HG02852 (cell line): ENCODE measurements at regions not wholly inside any gene's neighbourhood (a gene's known extent, or its start where the extent isn't known, plus 50 kb on each side); places are given as distances from the start of the nearest gene placed in this dataset.

Experiments used
- ATAC-seq: cut with Tn5 transposase; IDR thresholded peaks from one replicate; pipeline ENCODE4 v1.9.1; 2021; ENCODE audit warnings: mild to moderate bottlenecking, moderate library complexity; ENCODE audit not compliant: unreplicated experiment

DNA sequence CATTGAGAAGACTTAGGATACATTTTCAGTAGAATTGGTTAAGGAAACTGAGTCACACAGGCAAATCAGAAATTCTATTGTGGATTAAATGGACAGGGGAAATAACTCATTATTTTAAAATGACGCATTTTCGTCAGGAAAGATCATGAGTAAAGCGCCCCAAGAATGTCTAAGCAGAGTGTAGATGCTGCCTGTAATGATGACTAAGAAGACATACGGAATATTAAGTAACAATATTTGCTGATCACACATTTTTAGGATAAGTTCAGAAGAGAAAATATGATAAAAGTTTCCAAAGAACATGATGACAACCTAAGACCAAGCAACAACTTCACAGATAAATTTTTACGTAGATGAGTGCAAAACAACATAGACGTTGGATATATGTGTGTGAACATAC lies 596.3 kb upstream of the TENM3 start:
- no peak for ATAC-seq

DNA sequence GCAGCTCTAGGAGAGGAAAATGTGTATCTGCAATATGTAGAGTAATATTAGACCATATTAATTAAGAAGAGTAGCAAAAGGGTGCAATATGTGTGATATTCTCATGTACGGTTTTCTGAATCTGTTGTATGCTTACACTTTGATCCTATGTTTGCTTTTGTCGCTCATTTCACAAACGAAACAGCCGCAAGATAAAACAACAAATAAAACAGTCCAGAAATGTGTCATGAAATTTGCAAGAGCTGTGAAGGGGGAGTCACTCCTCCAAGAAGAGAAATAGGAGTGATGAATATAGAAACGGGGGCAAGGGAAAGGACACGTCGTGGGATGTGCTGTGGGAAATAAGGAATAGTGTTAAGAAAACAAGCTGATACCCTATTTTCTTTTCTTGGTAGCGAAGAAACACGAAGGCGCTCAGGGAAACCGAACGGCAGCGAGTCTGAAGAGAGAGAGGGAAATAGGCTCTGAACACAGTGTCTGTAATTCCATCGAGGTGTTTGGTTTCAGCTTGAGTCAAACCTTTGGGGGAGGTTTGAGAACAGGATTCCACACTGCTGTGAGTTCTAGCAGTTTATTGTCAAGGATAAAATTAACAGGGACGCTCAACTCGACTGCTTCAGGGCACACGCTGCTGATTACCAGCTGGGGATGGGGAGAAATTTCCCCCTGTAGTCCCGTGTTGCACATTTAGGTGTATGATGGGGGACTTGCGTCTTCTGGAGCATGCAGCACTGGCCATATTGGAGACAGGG lies 595.6 kb upstream of the TENM3 start:
- no peak for ATAC-seq

DNA sequence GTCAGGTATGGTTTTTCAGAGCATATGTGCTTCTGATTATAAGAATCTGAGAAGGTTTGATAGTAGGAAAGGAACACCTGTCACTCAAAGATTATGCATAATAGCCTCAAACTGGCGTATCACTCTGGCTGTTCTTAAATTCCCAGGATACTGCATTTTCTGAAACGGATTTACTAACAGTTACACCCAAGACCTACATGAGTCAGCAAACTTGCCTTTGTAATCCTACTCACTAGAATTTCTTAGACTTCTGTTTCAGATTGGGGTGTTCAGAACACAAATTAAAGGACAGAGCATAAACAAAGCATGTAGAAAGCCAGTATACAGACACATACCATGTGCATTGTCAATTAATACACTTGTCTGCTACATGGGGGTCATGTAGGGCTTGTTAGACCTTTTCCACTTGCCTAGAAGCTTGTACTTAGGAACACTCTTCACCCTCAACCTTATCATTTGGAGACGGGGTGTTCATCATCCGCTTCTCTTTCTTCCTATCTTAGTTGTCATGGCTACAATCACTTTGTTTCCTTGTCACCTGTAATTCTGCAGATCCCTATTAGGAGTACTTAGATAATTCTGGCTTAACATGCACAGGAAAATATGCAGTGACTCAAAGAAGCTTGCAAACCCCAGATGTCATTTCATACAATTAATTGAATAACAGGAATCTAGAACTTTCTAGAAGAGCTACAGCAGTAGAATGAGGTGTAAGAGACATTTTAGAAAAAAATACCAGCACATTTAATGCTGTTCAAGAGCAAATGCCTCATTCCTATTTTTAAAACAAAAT lies 593.0 kb upstream of the TENM3 start:
- no peak for ATAC-seq

DNA sequence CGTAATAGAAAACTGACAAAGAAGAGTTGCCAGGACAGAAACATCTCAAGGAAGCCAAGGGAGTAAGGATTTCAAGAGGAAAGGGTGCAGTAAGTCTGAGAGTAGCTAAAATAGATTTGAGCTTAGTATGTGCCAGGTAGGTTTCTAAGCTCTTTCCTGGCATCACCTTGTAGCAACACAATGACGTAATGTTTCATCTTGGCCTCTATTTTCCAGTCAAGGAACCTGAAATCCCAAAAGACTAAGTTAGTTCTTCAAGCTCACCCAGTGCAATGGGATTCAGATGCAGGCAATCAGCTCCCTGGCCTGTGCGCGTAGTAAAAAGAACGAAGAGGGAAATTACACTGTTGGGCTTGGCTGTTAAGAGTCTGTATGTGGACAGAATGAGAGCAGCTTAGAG lies 586.5 kb upstream of the TENM3 start:
- no peak for ATAC-seq

DNA sequence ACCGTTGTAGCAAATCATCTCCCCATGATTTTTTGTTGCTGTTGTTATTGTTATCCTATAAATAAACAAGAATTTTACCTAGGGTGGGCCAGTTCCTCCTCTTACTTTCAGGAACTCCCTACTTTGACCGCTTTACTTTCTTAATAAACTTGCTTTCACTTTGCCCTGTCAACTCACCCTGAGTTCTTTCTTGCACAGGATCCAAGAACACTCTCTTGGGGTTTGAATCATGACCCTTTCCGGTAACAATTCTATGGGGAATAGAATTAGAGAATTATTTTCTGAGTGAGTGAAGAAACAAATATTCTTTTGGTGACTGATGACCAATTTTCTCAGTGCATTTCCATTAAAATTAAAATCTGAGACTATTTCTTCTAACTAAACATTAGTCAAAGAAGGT lies 584.0 kb upstream of the TENM3 start:
- no peak for ATAC-seq

DNA sequence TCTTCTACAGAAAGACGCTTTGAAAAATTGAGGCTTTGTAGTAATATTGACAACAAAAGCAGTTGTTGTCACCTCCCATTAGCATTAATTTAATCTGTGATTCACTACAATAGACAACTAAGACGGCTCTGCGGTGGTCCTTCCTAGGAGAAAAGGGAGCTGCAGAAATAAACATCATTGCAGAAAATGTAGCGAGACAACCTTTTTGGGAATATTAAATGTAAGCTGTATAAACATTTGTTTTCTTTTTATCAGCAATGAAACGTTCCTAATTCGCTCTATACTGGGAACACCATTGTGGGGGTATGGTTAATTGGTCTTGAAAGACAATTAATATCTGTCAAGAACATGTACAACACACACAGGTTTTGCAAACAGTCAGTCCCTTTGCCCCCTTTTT lies 583.3 kb upstream of the TENM3 start:
- no peak for ATAC-seq

DNA sequence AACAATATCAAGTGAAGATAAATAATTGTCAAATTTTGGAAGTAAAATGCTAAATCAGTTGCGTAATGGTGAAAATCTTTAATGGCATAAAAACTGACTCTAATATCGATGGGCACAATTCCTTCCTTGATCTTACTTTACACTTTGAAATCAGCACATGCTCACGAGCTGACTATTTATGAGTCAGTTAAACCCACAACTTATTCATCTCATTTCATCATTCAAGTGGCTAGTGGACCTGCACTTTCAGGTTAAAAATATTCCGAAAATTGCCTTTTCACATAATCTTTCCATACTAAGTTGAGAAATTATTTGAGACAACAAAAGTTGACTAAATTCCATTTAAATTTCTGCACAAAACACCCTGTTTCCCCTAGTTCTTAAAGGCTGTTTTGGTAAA lies 582.1 kb upstream of the TENM3 start:
- ATAC-seq = no peak

DNA sequence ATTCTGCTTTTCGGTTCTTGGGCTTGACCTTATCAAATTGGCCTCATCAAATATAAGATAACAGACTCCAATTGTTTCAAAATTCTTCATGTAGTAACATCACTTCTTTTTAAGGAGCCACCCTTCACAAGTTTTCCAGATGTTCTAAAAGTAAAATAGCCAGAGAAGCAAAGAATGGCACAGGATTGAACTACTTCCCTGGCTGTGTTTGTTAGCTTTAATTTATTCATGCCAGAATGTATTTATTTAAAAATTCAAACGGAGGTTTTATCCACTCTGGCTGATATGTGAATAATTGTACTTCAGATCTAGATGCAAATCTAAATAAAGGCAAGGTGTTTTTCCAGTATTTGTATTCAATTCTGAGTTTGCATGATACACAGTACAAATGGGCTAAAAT lies 581.3 kb upstream of the TENM3 start:
- ATAC-seq = no peak

DNA sequence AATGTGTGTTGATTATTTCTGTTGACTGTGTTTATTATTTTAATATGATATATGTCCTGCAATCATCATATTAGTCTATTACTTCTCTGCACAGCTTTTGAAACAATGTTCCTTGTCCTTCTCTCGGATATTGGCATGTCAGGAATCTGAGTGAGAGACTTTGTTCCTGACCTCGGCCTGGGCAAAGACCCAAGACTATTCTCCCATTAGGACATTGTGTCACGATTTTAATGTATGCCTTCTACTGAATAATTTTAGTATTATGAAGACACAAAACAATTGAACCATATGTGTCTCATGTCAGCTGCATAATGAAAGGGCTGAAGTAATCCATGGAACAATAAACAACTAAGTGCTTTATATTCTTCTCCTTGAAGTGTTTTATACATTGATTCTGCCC lies 580.8 kb upstream of the TENM3 start:
- no peak for ATAC-seq

DNA sequence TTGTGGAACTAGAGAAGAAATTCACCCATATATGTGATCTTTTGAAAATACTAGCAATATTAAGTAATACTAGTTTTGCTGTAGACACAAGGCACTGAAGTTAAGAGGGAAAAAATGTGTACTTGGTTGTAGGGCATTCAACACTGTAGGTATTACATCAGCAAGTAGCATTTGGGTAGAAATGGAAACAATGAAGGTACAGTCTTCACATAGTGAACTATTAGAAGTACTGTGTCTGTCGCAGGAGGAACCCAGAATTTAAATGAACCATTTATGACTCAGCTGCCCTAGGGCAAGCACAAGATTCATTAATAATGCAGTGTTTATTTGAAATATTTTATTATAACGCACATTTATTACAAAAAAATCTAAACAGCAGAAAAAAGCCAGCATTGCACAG lies 572.7 kb upstream of the TENM3 start:
- no peak for ATAC-seq

DNA sequence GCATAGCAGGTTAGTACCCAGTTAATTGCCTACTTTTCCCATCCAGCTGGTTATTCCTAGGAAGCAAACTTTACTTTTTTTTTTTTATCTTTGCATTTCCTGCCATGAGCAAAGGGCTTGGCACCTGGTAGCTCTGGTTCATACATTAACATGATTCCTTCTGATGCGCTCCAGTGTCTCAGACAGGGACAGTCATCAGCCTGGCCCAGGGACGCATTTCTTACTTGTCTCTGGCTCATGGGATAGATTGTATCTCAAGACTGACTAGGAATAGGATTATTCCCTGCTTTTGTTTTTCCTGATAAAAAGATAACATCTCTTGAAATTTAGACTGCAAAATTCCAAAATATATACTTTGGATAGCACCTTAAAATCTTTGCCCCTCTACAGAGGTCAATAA lies 571.5 kb upstream of the TENM3 start:
- ATAC-seq = no peak

DNA sequence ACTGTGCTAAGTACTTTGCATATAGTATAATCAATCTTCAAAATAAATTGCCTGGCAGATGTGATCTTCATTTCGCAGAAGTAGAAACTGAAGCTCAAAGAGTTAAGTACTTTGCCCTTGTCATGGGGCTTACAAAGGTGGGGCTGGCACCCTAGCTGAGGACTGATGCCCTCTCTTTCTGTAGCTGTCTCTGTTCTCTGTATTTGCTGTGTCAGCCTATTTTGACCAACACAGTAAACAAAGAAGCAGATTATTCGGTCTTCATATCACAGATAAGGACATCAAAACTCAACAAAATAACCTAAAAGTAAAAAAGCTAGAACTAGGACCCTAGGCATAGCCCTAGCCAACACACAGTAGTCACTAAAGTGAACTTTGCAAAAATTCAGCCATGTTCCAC lies 570.5 kb upstream of the TENM3 start:
- ATAC-seq = no peak

DNA sequence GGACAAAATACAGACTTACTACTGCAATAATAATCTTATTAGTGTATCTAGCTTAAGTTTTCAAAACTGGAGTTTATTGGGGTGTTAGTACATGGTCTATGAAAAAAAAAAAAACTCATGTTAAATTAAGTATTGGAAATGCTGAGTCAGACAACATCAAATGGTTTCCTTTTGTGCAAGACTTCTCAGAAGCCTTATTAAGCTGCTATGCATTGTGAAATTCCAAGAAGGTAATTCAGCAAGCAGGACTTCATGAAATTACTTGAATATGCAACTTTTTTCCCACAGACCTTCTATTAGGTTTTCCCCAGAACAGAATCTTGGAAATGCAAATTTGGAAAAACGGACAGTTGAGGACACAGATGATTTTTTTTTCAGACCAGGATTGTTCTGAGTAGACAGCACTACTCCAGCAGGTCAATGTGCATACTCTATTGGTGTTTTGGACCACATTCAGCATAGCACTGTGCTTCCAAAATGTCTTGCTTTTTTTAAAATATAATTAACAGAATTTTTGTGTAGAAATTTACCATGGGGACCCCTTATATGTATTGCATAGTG lies 568.8 kb upstream of the TENM3 start:
- no peak for ATAC-seq

DNA sequence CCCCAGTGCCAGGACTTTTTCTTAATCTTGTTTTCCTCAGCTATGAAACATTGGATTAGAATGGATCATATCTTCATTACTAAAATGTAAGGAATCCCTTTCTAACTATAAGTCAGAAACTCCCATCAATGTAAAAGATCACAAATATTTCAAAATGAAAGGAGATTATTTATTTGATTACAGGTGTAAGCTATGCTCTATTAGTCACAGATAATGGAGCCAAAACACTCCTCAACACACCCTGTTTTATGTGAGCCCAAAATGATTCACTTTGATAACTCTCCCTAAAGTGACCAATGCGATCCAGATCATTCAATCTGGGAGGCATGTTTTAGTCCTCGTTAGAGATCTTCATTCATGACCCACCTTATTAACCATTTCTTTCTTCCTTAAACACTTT lies 566.7 kb upstream of the TENM3 start:
- no peak for ATAC-seq

DNA sequence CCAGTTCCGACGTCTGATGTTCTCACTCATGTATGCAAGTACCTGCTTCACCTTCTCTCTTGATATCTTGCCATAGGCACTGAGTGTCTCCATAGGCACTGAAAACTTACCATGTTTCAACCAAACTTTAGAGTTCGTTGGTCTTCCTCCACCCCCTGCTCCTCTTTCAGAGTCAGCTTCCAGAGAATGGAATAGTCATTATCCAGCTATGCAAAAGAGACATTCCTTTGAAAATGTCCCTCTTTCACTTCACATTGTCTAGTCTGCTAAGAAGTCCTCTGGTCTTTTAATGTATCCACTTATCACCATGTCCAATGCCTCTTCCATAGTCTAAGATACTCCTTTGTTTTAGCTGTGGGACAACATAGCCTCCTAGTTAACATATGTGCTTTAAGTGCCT lies 566.0 kb upstream of the TENM3 start:
- ATAC-seq = no peak

DNA sequence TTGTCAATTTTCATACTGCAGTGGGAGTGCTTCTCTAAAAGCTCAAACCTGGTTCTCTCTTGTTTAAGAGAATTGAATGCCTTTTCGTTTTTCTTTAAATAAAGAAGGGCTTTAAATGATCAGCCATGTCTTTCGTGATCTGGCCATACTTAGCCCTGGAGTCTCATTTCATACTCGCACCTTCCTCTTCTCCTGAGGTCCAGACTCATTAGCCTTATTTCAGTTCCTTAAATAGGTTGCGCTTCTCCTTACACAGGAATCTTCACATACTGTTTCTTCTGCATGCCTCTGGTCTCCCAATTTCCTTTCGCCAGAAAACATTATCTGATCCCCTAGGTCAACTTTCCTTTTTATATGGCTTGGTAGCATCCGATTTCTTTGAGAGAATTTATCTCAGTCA lies 565.6 kb upstream of the TENM3 start:
- ATAC-seq = no peak

DNA sequence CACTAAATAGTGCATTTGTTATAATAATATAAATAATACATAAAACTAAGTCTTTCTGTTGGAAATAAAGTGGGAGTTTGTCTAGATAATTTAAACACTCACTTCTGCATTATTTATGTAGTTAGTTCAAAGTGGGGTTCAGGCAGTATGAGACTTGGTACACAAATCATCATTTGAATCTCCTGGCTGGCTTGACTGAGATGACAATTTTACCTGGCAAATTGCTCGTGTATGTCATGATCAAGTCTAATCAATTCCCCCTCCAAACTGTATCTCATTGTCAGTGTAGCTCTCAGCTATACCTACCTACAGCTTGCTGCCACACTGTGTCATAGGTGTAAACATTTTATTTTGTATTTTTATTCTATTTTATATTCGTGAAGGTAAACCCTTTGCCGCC lies 563.4 kb upstream of the TENM3 start:
- ATAC-seq = no peak

DNA sequence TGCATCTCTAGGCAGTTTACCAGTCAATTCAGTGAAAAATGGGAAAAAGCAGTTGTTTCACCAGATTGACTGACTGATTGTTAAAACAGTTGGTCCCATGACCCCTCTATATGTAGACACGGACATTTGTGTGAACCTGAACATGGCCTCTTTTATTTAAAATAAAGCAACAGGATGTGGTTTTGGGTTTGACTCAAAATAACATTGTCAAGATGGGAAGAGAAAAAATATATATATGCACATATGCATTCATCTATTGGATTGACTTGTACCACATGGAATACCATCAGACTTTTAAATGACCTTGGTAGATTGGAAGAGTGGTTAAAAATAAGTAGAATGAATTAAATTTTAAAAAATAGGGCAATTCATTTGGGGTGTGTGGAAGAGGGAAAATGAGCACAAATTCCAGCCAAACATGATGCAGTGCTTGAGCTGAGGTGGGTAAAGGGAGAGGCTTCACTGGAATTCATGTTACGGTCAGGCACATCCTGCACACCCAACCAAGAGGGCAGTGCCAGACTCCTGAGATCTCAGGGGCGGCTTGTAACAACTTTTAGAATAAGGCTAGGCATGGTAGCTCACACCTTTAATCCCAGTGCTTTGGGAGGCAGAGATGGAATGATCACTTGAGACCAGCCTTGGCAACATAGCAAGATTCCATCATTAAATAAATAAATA lies 560.7 kb upstream of the TENM3 start:
- ATAC-seq = no peak

DNA sequence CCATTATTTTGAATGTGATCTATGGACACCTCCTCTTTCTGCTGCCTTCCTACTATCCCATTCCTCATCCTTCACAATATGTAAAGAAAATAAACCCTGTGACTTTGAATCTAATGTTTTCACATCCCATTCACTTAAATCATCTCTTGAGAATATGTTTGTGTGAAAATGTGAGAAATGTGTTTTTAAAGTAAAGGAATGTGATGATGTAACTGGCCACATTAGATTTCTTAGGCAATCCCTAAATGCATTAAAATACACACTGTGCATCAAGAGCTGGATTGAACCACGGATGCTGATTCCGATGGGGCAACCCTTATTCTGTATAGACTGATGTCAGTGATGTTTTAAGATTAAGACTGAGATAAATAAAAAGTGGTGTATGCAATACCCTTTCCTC lies 558.9 kb upstream of the TENM3 start:
- ATAC-seq = no peak

DNA sequence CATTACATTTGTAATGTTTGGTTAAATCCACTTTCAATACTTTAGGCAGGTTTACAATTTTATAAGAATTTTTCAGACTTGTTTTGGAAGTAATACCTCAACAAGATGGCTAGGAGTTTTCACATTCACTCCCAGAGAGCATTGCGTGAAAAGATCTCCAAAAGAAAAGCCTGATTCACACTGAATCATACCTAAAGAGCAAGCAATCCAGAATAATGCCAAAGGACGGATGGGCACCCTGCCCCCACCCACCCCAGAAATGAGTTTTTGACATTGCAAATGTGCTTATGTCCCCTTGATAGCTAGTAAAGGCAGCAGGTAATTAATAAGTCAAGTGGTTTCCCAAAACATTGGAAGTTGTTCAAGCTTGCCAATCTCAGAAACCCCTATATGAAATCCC lies 557.7 kb upstream of the TENM3 start:
- ATAC-seq = no peak

DNA sequence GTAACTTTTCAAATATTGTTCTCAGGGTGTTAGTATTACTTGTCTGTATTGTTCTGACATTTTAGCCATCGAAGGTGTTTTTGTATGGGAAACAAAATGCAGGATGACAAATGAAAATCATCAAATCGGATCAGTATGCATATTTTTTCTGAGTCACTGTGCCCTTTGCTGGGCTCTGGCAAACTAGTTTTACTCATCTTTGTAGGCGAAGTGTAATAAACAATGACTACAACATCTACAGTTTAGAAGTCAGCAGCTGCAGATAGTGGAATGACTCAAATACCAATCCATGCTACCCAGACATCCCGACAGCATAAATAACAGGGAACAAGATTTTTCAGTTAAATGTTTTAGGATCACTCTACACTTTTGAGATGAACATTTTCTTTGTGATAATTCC lies 557.3 kb upstream of the TENM3 start:
- no peak for ATAC-seq

DNA sequence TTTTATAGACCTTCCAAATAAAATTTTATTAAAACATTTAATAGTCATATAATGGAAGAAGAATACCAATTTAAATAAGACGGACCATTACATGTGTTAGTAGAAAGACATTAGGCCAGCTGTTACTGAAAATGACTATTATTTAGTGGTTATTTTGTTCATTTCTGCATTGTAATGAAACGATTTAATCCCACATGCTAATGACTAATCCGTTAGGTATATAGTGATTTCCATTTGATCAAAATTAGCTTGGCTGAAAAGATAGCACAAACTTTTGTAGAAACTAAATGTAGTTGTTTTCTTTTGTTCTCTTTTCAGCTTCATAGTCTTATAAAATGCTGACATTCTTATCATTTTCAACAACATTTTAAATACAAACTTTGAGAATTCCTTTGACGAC lies 556.1 kb upstream of the TENM3 start:
- no peak for ATAC-seq
